ENCODE measurements at regions not wholly inside any gene's neighbourhood (a gene's known extent, or its start where the extent isn't known, plus 50 kb on each side); places are given as distances from the start of the nearest gene placed in this dataset.

DNA sequence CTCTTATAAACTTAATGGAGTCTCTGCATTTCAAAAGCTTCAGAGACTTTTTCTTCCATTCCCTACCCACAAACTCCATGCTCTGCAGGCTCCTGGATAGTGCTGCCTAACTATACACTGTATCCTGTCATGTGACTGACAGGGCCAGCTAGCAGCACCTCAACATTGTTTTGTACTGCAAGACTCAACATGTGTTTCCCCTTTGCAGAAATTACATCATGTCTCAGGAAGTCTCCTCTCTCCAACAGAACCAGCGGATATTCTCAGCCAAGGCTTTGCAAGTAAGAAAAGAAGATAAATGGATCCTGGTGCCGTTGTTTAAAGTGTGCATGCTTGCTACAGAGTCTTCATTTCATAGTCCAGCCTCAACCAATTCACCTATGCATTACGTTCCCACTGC lies 164.0 kb upstream of the UBASH3B start:
- TF ChIP-seq EP300 (IDR thresholded peaks at IDR 0.05) (no peak), CTCF (IDR thresholded peaks at IDR 0.05) (no peak)

Measured in A549 (cell line).